Non-pigmented ciliary epithelial cell (primary cell): ENCODE measurements at regions not wholly inside any gene's neighbourhood (a gene's known extent, or its start where the extent isn't known, plus 50 kb on each side); places are given as distances from the start of the nearest gene placed in this dataset.
A peak's percentile ranks its signal among the peaks of the same experiment; 100 is the strongest.
"Not testable (repeated sequence)": the region's sequence is repeated elsewhere in the genome, so short reads cannot be mapped to it uniquely, and the experiment has no call there.

Experiments
- DNase-seq: peaks from one replicate; pipeline ENCODE4 v3.0.0-alpha.2; 2010; ENCODE audit warnings: low read depth

DNA sequence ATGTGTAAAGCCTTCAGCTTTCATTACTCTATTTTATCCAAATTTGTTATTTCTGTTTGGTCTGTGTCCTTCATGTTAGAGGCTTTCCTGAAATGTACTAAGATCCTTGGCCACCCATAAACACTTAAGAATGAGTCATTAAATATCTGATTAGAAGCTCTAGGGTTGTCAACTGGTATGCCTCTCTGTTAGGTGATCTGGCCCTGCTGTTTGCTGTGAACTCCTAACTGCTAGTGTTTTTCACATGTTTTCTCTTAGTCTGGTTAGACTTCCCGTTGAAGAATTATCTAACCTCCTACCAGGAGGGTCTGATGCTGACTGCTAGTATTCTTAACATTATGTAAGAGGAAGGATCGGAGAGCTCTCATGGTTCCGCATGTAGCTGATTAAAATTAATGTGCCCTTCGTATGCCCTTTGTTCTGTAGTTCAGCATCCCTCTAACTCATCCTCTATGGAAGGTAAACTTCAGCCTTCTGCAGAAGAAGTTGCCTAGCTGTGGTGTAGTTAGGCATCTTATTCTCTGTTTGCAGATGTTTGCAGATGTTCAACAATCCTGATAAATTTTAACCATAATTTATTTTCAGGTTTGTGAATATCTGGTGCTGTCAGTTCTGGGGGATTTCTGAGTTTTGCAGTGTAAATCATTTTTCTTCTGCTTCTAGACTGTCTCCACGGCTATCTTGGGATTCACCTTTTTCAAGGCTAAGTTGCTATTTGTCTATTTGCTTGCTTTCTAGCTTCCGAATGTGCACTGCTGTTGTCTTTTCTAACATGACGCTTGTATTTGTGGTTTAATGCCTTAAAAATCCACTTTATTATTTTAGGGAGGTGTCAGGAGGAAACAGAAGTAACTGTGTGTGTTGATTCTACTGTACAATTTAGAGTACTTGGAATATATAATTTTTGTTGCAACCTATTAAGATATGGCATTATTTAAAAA lies 207.2 kb upstream of the SPRY2 start:
- peak; percentile 42 for DNase-seq

DNA sequence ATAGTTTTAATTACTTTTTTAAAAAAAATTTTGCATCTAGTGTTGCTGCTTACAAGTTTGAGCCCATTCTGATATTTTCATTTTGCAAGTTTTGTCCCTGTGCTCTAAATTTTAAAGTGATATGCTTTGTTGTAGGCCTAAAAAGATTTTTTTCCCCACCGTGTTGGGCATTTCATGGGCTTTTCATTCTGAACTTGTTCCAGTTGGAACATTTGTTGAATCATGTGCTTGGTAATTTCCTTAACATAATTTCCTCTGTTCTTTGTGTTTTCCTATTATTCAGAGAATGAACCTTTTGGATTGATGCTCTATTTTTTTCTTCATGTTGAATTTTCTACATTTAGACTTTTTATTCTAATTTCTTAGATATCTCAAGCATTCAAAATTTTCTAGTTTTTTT lies 206.4 kb upstream of the SPRY2 start:
- no peak for DNase-seq

DNA sequence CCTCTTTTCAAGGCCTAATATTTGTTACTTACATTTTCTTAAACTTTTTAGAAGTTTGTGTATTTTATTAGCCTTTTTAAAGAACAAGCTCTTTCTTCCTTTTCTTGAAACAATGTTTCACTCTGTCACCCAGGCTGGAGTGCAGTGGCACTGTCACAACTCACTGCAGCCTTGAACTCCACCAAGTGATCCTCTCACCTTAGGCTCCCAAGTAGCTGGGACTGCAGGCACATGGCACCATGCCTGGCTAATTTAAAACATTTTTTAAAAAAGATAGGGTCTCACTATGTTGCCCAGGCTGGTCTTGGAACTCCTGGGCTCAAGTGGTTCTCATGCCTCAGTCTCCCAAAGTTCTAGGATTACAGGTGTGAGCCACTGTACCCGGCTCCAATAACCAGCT lies 192.2 kb upstream of the SPRY2 start:
- no peak for DNase-seq

DNA sequence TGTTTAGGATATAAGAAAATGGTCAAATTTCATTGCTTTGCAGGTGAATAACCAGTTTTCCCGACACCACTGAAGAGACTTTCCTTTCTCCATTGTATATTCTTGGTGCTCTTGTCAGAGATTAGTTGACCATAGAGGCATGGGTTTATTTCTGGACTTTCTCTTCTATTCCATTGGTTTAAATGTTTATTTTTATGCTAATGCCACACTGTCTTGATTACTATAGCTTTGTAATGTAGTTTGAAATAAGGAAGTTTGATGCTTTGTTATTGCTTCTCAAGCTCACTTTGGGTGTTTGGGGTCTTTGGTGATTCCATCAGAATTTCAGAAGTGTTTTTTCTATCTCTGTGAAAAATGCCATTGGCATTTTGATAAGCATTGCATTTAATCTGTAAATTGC lies 190.0 kb upstream of the SPRY2 start:
- DNase-seq, result no peak

DNA sequence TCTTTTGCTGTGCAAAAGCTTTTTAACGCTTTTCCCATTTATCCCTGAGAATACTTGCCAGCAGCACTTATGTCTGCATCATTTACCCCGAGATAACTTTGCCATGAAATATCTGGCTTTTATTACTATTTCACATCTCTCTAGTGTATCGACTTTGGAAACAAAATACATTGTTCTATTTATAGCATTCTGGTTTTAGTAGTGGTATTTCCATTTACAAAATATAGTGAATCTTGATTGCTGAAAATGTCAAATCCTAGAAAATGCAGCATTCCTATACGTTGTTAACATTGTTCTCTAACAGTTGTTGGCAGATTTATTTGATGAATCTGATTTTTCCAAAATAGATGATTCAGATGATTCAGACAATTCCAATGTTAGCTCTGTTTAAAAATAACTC lies 189.3 kb upstream of the SPRY2 start:
- DNase-seq, result no peak

DNA sequence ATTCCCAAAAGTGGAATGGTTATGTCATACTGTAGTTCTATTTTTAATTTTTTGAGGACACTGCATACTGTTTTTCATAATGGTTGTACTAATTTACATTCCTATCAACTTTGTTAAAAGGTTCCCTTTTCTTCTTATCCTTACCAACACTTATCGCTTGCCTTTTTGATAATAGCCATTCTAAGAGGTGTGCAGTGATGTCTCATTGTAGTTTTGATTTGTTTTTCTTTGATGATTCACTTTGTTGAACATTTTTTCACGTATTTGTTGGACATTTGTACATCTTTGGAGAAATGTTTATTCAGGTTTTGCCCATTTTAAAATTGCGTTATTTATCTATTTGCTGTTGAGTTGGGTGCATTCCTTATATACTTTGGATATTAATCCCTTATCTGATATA lies 188.8 kb upstream of the SPRY2 start:
- DNase-seq, result no peak

DNA sequence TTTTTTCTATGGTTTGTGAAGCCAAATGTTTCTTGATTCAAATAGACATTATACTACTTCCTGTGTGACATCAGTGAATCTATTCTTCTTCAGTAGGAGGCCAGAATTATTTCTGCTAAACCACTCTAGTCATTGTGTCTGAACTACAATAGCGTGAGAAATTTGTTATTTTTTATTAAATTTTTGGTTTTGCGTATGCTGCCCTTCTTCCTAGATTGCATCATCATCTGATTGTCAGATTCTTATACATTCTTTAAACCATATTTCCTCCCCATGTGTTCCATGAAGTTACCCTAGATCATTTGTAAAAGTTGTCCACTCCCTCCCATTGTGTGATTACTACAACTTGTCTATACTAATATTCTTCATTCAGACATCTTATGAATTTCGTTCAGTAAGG lies 187.8 kb upstream of the SPRY2 start:
- DNase-seq, result no peak

DNA sequence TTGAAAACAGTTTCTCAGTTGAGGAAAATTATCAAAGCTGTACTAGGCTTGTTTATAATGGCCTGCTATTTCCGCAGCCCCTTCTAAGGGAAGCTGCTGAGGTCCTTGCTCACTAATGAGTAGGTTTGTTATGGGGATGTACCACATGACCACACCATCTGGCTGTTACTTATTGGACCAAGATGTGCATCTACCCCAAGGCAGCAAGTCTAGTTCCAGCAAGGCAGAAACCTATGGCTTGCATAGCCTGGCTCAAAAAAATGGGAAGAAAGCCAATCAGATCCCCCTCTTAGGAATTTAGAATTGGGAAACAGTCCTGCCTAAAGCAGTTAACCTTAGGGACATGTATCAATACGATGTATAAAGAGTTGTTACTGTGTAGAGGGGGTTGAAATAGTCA lies 186.5 kb upstream of the SPRY2 start:
- DNase-seq, result no peak

DNA sequence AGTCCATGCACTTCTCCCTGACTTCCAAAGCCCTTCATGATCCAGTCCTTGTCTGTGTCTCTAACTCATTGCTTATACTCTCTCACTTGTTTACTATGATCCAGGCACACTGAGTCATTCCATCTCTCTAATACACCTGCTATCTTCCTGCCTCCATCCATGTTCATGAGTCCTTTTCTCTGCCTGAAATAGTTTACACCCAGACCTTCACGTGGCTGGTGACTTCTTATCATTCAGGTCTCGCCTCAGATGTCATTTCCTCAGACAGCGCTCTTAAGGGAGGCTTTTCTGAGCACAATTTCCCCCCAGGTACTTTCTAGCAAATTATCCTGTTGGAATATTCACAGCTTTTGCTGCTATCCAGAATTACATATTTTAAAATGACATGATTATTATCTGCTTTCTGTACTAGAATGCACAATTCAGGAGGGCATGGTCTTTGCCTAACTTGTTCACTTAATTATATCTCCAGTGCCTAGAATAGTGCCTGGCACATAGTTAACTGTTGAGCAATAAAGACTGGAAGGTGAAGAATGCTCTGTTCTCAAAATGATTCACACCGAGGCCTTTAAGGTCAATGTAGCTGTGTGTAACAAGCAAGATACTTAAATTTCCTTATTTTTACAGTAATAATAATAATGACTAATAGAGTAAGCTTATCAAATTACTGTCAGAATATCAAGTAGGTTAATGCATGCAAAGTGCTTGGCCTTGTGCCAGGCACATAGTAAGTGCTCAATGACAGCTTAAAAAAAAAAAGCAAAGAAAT lies 183.7 kb upstream of the SPRY2 start:
- no peak for DNase-seq

DNA sequence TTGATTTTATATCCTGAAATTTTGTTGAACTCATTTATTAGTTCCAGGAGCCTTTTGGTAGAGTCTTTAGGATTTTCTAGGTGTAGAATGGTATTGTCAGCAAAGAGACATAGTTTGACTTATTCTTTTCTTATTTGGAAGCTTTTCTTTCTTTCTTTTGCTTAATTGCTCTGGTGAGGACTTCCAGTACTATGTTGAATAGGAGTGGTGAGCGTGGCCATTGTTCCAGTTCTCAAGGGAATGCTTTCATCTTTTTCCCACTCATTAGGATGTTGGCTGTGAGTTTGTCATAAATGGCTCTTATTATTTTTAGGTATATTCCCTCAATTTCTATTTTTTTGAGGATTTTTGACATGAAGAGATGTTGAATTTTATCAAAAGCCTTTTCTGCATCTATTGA lies 182.2 kb upstream of the SPRY2 start:
- no peak for DNase-seq

DNA sequence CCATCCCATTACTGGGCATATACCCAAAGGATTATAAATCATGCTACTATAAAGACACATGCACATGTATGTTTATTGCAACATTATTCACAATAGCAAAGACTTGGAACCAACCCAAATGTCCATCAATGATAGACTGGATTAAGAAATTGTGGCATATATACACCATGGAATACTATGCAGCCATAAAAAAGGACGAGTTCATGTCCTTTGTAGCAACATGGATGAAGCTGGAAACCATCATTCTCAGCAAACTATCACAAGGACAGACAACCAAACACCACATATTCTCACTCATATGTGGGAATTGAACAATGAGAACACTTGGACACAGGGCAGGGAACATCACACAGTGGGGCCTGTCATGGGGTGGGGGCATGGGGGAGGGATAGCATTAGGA lies 181.5 kb upstream of the SPRY2 start:
- not testable (repeated sequence) for DNase-seq

DNA sequence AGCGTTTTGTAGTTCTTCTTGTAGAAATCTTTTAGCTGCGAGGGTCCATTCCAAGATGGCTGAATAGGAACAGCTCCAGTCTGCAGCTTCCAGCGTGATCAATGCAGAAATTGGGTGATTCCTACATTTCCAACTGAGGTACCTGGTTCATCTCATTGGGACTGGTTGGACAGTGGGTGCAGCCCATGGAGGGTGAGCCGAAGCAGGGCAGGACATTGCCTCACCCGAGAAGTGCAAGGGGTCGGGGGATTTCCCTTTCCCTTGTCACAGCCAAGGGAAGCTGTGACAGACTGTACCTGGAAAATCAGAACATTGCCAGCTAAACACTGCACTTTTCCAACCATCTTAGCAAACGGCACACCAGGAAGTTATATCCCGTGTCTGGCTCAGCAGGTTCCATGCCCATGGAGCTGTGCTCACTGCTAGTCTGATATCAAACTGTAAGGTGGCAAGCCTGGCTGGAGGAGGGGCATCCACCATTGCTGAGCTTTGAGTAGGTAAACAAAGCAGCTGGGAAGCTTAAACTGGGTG lies 176.0 kb upstream of the SPRY2 start:
- no peak for DNase-seq

DNA sequence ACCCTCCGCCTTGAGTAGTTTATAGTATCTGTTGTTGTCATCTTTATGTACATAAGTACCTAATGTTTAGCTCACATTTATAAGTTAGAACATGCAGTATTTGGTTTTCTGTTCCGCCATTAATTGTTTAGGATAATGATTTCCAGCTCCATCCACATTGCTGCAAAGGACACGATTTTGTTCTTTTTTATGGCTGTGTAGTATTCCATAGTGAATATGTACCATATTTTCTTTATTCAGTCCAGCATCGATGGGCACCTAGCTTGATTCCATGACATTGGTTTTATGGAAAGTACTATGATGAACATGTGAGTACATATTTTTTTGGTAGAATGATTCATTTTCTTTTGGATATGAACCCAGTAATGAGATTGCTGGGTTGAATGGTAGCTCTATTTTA lies 174.4 kb upstream of the SPRY2 start:
- no peak for DNase-seq

DNA sequence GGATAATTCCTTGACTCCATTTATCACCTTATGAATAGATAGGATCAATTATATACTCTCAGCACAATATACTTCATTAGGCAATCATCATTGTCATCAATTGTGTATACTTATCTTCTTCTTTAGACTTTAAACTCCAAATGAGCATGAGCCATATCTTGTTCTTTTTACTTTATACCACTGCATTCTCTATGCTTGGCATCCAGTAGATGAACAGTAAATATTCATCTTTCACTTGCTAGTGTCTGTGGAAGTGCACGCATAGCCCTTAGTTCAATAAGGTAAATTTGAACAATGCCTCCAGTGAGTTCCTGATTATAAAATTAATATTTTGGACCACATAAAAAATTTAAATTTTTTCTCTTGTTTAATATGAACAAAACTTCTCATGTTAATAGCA lies 172.3 kb upstream of the SPRY2 start:
- DNase-seq, result no peak

DNA sequence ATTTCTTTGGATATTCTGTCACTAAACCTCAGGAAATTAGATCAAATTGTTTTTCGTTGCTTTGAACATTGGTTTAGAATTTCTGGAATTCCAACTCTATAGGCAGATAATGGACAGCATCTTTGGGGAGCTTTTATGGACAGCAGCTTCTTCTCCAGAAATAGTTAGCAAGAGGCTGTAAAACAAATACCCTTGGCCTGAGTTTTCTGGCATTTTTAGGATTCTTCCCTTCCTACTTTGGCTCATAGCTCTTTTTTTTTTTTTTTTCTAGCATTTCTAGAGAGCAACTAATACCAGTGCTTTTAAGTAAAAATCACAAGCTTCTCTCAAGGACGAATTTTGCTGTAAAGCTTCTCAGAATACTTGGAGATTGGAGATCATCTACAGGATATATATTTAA lies 169.8 kb upstream of the SPRY2 start:
- no peak for DNase-seq

DNA sequence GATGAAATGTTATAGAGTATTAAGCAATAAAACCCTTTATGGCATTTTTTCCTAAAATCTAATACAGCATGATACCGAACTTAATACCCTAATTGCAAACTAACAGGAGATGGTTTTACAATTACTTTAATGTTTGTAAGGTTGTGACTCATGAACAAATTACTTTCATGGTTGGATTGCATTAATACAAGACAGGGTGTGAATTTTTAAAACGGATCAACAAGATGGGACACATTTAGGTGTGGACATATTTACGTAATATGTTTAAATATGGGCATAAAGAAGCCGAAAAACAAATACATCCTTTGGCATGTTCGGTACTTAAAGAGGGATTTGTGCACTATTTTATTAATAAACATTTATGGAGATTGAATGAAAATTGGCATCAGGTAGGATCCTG lies 168.3 kb upstream of the SPRY2 start:
- no peak for DNase-seq

DNA sequence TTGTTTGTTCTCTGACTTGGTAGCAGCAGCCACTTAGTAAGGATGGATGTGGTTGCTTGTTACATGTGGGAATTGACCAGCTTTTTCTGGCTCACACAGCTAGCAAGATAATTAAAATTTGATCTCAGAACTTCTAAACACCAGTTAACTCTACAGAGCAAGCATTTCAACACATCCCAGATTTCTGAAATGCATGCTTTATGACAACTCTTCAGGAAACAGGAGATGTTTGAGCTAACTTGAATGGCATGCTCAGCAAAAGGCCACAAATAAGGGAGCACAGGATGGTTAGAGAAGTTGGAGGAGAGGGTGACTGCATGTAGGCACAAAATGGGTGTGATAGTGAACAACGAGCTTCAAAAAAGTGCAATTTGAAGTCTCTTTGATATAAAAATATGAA lies 167.1 kb upstream of the SPRY2 start:
- DNase-seq, result no peak

DNA sequence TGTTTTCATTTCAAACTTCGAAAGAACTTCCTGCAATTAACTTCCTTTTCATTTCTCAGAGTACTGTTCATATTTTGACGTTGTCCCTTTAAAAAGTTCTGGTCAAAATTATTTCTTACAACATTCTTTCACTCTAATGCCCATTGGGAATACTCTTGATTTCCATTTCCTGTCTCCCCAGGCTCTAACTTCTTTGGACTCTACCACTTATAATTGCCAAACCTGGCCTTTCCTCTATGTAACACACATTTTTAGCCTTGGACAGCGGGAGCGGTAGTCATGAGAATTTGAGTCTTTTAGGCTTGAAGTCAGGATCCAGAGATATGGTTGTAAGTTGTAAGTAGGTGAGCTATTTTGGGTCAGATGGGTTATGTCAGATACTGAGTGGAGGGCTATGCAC lies 163.5 kb upstream of the SPRY2 start:
- DNase-seq, result no peak

DNA sequence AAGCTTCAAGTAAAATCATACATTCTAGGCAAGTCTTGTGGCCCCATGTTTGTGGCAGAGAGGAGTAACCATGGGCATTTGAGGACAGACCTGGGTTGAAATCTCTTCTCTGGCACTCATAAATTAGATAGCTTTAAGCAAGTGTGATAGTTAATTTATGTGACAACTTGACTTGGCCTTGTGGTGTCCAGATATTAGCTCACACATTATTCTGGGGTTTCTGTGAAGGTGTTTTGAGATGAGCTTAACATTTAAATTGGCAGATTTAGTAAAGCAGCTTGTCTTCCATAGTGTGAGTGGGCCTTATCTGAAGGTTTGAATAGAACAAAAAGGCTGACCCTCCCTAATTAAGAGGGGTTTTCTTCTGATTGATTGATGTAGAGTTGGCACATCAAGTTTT lies 161.4 kb upstream of the SPRY2 start:
- DNase-seq, result no peak

DNA sequence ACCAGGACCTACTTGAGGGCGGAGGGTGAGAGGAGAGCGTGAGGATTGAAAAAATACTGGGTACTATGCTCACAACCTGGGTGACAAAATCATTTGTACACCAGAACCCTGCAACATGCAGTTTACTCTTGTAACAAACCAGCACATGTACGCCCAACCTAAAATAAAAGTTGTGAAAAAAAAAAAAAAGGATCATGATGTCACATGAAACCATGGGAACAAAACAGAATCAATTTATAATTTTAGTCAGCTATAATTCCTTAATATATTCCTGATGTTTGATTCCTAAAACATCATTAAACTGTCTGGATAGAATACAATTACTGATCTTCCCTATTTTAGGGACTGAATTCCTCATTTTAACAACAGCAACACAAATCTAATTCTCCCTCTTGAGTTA lies 160.6 kb upstream of the SPRY2 start:
- DNase-seq, result no peak

DNA sequence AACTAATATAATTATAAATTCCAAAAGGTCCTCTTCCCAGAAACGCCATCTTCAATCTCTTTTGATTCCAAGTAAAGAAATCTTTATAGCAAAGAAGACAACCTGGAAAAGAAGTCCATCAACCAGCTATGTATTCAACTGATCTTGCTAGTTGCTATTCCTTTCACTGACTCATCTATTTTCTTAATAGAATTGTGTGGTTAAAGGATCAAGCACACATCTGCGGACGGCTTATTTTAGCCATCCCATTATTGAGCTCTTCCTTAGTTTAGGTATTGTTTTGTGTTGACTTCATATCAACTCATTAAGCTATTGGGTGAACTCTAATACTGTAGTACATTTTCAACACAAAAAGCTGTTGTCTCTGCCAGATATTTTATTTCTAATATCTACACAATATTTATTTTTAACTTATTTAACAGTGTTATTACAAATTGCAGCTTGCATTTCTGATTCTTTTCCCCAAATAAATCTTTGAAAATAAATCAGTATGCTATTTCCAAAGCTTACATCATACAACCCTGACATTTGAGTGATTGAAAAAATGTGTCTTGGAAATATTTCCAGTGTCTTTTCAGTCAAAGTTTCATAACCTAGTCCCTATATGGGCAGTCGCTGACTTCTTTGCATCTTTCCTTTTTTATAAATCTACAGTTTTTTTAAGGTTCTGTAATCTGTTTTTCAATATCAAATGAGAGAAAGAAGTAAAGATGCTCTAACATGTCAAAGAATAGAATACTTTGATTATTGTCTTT lies 158.8 kb upstream of the SPRY2 start:
- DNase-seq, result peak; percentile 1

DNA sequence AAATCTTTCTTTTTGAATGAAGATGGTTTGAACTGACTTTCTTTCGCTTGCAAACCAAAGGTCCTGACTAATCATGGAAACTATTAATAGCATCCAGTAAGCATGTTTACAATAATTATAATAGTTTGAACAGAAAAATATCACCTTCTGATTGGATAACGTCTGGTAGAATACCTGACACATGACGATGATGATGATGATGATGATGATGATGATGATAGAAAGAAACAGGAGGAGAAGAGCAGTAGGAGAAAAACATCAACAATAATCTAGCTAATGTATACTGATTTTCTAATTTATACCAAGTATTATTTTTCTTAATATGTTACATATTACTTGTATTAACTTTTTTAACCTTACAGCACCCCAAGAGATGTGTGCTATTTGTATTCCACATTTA lies 157.5 kb upstream of the SPRY2 start:
- DNase-seq, result no peak

DNA sequence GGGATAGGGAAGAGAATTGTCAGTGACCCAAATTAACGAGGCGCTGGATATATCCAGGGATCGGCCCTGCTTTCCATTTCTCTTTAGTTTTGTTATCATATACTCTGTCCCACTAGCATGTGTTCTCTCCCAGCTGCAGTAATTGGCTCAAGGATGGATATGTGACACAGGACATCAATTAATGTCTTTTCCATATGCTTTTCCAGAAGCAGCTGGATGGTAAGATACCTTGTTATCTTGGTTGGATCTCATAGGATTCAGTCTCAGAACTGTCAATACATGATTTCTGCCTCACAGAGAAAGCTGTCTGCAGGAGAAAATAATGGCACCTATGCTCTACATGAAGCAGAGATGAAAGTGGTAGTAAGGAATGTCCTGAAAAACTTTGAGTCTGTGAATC lies 157.1 kb upstream of the SPRY2 start:
- DNase-seq, result no peak
